B cell (primary cell): ENCODE measurements at regions not wholly inside any gene's neighbourhood (a gene's known extent, or its start where the extent isn't known, plus 50 kb on each side); places are given as distances from the start of the nearest gene placed in this dataset.

Experiments used
- ATAC-seq: fragments of 200-7000 bp; cut with Tn5 transposase; one replicate; pipeline ENCODE4 v1.10.0; 2021; ENCODE audit warnings: low read depth, mild to moderate bottlenecking, moderate number of reproducible peaks, moderate library complexity
- CTCF ChIA-PET: fragments of 350-600 bp; sonication (Branson Sonifier 250); formaldehyde crosslinking; loops from one replicate; lab custom pipeline; 2021; ENCODE audit warnings: antibody characterized with exemption, inconsistent platforms; lab: Charles Lee
- POLR2A ChIA-PET: fragments of 350-600 bp; sonication (Branson Sonifier 250); formaldehyde crosslinking; loops from one replicate; lab custom pipeline; 2021; ENCODE audit warnings: antibody characterized with exemption; lab: Charles Lee
- DNase-seq: peaks from one replicate; pipeline ENCODE4 v3.0.0; 2013
- H2AFZ ChIP-seq: 2 replicates; pipeline ENCODE4 v1.6.1; 2012; ENCODE audit warnings: mild to moderate bottlenecking, low read depth, low read length; ENCODE audit not compliant: insufficient read depth, poor library complexity, severe bottlenecking
- H3K27ac ChIP-seq, 2 donors: 1 replicate in 1 of 2; 2 replicates in 1 of 2; pipeline ENCODE4 v1.5.1; 2012 to 2013; ENCODE audit warnings: low read length in 2 of 2, mild to moderate bottlenecking in 2 of 2, moderate library complexity in 1 of 2
- H3K27me3 ChIP-seq, 4 experiments: fragments of 200-600 bp in 1 of 4; sonication (generic) in 1 of 4; replicated peaks in 1 of 4; 1 replicate in 2 of 4; 2 replicates in 2 of 4; pipeline versions ENCODE4 v1.6.1 to v1.7.0; 2013 to 2016; ENCODE audit warnings: low read length in 3 of 4, mild to moderate bottlenecking in 2 of 4, mixed read lengths in 1 of 4, moderate library complexity in 1 of 4; ENCODE audit not compliant: insufficient read depth in 4 of 4, control insufficient read depth in 3 of 4; ENCODE audit errors: control extremely low read depth in 1 of 4
- H3K36me3 ChIP-seq, 2 experiments: replicated peaks in 1 of 2; 1 replicate in 1 of 2; 2 replicates in 1 of 2; pipeline versions ENCODE4 v1.6.1 to v1.7.1; 2013; ENCODE audit warnings: low read length in 1 of 2; ENCODE audit not compliant: insufficient read depth in 2 of 2, control insufficient read depth in 1 of 2; ENCODE audit errors: control extremely low read depth in 1 of 2, extremely low read depth in 1 of 2
- H3K4me1 ChIP-seq, 2 donors: fragments of 200-600 bp in 1 of 2; sonication (generic) in 1 of 2; 1 replicate in 1 of 2; 2 replicates in 1 of 2; pipeline versions ENCODE4 v1.5.1 to v1.6.1; 2013 to 2017; ENCODE audit warnings: low read length in 2 of 2; ENCODE audit not compliant: control insufficient read depth in 2 of 2, insufficient read depth in 2 of 2
- H3K4me2 ChIP-seq: replicated peaks from 2 replicates; pipeline ENCODE3; 2012; ENCODE audit warnings: mild to moderate bottlenecking, low read depth, low read length; ENCODE audit not compliant: poor library complexity, severe bottlenecking
- H3K4me3 ChIP-seq, 5 experiments: fragments of 200-600 bp in 1 of 5; sonication (generic) in 1 of 5; 1 replicate in 3 of 5; 2 replicates in 2 of 5; pipeline versions ENCODE4 v1.5.1 to v1.7.0; 2011 to 2016; ENCODE audit warnings: low read length in 4 of 5, mild to moderate bottlenecking in 4 of 5, low read depth in 2 of 5, control low read depth in 1 of 5, moderate library complexity in 1 of 5; ENCODE audit not compliant: insufficient read depth in 1 of 5; ENCODE audit errors: control extremely low read depth in 1 of 5, extremely low read depth in 1 of 5
- H3K79me2 ChIP-seq: fragments of 200-600 bp; sonication (generic); one replicate; pipeline ENCODE4 v1.6.0; 2016; ENCODE audit warnings: low read length; ENCODE audit not compliant: control insufficient read depth, insufficient read depth
- H3K9ac ChIP-seq: fragments of 200-600 bp; sonication (generic); 2 replicates; pipeline ENCODE4 v1.6.1; 2017; ENCODE audit warnings: mild to moderate bottlenecking, low read length, moderate library complexity
- H3K9me3 ChIP-seq, 3 donors: one replicate each; pipeline versions ENCODE4 v1.6.1 to v1.7.1; 2013; ENCODE audit warnings: low read length in 2 of 3; ENCODE audit not compliant: control insufficient read depth in 2 of 3, insufficient read depth in 1 of 3; ENCODE audit errors: control extremely low read depth in 1 of 3
- H4K20me1 ChIP-seq: 2 replicates; pipeline ENCODE4 v1.6.0; 2012; ENCODE audit warnings: mild to moderate bottlenecking, low read length; ENCODE audit not compliant: insufficient read depth, control insufficient read depth, poor library complexity, severe bottlenecking
- H3K27ac Mint-ChIP-seq: one replicate; pipeline ENCODE4 v1.8.0; 2021; ENCODE audit warnings: mixed read lengths
- H3K27me3 Mint-ChIP-seq: one replicate; pipeline ENCODE4 v1.8.0; 2021; ENCODE audit warnings: mixed read lengths
- H3K4me1 Mint-ChIP-seq: one replicate; pipeline ENCODE4 v1.8.0; 2021; ENCODE audit warnings: mixed read lengths
- H3K4me3 Mint-ChIP-seq: one replicate; pipeline ENCODE4 v1.8.0; 2021; ENCODE audit warnings: mixed read lengths
- H3K9me3 Mint-ChIP-seq: one replicate; pipeline ENCODE4 v1.8.0; 2022; ENCODE audit warnings: mixed read lengths; ENCODE audit not compliant: insufficient read depth
- EZH2 ChIP-seq: IDR thresholded peaks from 2 replicates; pipeline ENCODE4 v1.6.1; 2012; ENCODE audit warnings: borderline replicate concordance, low read depth, mild to moderate bottlenecking, moderate library complexity, low read length; ENCODE audit not compliant: insufficient read depth, poor library complexity, severe bottlenecking
- WGBS: methylation state at CpG from one replicate; pipeline ENCODE4 v1.1.5; 2013; ENCODE audit warnings: missing lambda C conversion rate; ENCODE audit not compliant: insufficient coverage; 5-methylcytosine and 5-hydroxymethylcytosine counted together
- intact Hi-C: fragments of 100-400 bp; cut with micrococcal nuclease; formaldehyde crosslinking; loops from one replicate; pipeline ENCODE4 v1.10.0; 2022
- TF ChIP-seq, protein P1 (sequence below): fragments of 200-600 bp; IDR thresholded peaks from one replicate; pipeline ENCODE4 v1.8.0; 2022; ENCODE audit warnings: antibody characterized with exemption, mild to moderate bottlenecking

GRCh38 chr4:24195991-24196736 lies 306.3 kb upstream of the PPARGC1A start:
- H3K4me2 ChIP-seq: no peak overlapping the region
- intact Hi-C loops: no loop called here
- no peak overlapping the region for H3K9ac ChIP-seq
- H4K20me1 ChIP-seq: no peaks in the 10 kb centered on the region
- H3K9me3 ChIP-seq: no peaks in the 10 kb centered on the region
- 88% methylated on average over 1 of the region's 3 CpGs for WGBS
- no peaks in the 10 kb centered on the region for H3K4me1 ChIP-seq
- no peak overlapping the region for H3K27ac ChIP-seq
- H3K27ac Mint-ChIP-seq: no peak overlapping the region
- POLR2A ChIA-PET: no interaction called here
- H2AFZ ChIP-seq: no peak overlapping the region
- H3K4me1 Mint-ChIP-seq: no peaks in the 10 kb centered on the region
- CTCF ChIA-PET: no interaction called here
- H3K27me3 Mint-ChIP-seq: no peaks in the 10 kb centered on the region
- ATAC-seq: no peak
- DNase-seq: no peak
- no peaks in the 10 kb centered on the region for H3K9me3 Mint-ChIP-seq
- no peaks in the 10 kb centered on the region for H3K79me2 ChIP-seq
- TF ChIP-seq, protein P1, sequence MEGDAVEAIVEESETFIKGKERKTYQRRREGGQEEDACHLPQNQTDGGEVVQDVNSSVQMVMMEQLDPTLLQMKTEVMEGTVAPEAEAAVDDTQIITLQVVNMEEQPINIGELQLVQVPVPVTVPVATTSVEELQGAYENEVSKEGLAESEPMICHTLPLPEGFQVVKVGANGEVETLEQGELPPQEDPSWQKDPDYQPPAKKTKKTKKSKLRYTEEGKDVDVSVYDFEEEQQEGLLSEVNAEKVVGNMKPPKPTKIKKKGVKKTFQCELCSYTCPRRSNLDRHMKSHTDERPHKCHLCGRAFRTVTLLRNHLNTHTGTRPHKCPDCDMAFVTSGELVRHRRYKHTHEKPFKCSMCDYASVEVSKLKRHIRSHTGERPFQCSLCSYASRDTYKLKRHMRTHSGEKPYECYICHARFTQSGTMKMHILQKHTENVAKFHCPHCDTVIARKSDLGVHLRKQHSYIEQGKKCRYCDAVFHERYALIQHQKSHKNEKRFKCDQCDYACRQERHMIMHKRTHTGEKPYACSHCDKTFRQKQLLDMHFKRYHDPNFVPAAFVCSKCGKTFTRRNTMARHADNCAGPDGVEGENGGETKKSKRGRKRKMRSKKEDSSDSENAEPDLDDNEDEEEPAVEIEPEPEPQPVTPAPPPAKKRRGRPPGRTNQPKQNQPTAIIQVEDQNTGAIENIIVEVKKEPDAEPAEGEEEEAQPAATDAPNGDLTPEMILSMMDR: no peak
- no peak for TF ChIP-seq EZH2
- no peaks in the 10 kb centered on the region for H3K27me3 ChIP-seq
- H3K4me3 Mint-ChIP-seq: no peak overlapping the region
- no peak overlapping the region for H3K4me3 ChIP-seq
- H3K36me3 ChIP-seq: no peaks in the 10 kb centered on the region

GRCh38 chr4:24192018-24192641 lies 302.3 kb upstream of the PPARGC1A start:
- Histone ChIP-seq H3K4me3 (no peak overlapping the region), H3K4me2 (no peak overlapping the region), H4K20me1 (no peaks in the 10 kb centered on the region), H3K4me1 (no peaks in the 10 kb centered on the region), H3K9ac (no peak overlapping the region), H3K79me2 (no peaks in the 10 kb centered on the region), H3K9me3 (no peaks in the 10 kb centered on the region), H3K36me3 (no peaks in the 10 kb centered on the region), H3K27me3 (no peaks in the 10 kb centered on the region), H3K27ac (no peak overlapping the region), H2AFZ (no peak overlapping the region)
- POLR2A ChIA-PET: no interaction called here
- no peaks in the 10 kb centered on the region for H3K4me1 Mint-ChIP-seq
- intact Hi-C loops: no loop called here
- H3K27me3 Mint-ChIP-seq: no peaks in the 10 kb centered on the region
- H3K9me3 Mint-ChIP-seq: no peaks in the 10 kb centered on the region
- no peak for DNase-seq
- WGBS: 85% methylated on average over 4 of the region's 6 CpGs
- CTCF ChIA-PET: no interaction called here
- no peak overlapping the region for H3K27ac Mint-ChIP-seq
- ATAC-seq: no peak
- TF ChIP-seq, protein P1: no peak
- TF ChIP-seq EZH2: no peak
- no peak overlapping the region for H3K4me3 Mint-ChIP-seq
